Stimulated activated CD4-positive, alpha-beta T cell treated with anti-CD3 and anti-CD28 coated beads, Interleukin-2, amount 100 ng/mL, for 24 hours (primary cell): ENCODE measurements at regions not wholly inside any gene's neighbourhood (a gene's known extent, or its start where the extent isn't known, plus 50 kb on each side); places are given as distances from the start of the nearest gene placed in this dataset.

Source experiments
- DNase-seq, 2 donors: peaks; one replicate each; pipeline ENCODE4 v3.0.0-alpha.2; 2020

DNA sequence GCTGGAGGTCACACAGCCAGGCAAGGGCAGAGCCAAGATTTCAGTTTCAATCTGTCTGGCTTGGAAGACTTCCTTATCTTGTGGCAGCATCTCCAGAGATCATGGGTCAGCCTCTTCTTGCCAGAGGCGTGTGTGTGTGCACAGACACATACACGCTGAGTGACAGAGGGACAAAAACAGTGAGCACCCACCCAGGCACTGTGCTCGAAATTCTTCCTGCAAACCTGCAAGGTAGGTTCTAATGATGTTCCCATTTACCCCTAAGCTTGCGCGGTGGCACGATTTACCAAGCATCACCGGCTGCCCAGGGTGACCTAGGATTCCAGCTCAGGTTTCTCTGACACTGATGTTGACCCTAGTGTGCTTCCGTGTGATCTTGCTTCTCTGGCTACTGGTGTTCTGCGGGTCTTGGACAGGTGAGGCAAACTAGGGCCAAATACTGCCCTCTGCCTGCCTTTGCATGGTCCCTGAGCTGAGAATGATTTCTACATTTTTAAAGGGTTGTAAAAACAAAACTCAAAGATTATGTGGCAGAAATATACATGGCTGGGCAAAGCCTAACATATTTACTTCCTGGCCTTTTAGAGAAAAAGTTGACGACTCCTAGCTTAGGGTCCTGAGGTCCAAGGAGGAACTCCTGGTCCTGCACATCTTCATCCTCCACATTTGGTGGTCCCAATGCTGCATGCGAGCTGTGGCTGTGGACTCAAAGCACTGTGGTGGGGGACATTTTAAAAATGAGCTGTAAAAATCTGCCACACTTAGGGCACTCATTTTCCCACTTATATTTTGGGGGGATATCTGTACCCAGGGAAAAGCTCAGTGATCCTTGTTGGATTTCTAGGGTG lies 268.5 kb downstream of the RPS24 start:
- peak in 1 of 2 donors; percentile 16 for DNase-seq

- DNase-seq: no peak
These were observed 269.0 kb downstream of the RPS24 start for GRCh38 chr10:78302739-78302988.

- DNase-seq: peak; percentile 96 to 97
These were observed 269.6 kb downstream of the RPS24 start for GRCh38 chr10:78302989-78303854.

DNA sequence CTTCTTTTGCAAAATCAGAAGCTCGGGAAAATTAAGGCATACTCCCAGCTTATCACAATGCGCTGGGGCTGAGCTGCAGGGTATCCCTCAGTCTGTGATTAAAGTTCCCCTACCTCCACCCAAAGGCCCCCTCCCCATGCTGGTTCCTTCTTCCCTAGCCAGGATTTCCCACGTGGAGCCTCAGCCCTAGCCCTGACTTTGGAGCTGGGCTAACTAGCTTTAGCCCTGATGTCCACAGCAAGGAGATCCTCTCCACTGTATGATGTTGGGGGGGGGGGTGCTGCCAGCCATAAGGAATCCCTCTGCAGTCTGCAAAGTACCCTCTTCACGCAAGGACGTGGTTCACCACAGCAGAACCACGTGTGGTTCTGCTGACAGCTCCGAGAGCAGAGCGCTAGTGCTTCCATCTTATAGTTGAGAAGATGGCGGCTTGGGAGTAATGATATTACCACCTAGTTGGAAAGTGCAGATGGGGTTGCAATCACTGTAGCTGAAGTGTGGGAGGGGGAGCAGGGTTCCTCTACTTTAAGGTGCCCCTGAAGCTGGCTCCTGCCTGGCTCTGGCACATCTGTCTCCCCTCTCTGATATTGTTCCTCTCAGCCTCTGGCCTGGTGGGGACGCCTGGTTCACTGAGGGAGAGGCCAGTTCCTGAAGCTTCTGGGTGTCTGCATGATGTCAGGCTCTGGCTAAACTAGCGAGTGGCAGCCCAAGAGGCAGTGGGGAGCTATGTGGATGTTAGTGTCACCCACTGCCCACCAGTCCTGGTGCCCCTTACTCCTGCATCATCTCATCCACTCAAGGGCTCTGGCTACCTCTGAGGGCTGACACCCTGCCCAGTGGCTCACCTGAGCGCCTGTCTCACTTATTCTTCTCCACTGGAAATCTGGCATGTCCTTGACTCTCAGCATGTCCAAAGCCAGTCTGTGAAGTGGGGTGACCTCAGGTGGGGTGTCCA lies 270.7 kb downstream of the RPS24 start:
- DNase-seq: peak in 1 of 2 donors; percentile 17

GRCh38 chr10:78305311-78305710 lies 271.6 kb downstream of the RPS24 start:
- peak in 1 of 2 donors; percentile 15 for DNase-seq

GRCh38 chr10:78306358-78306757 lies 272.7 kb downstream of the RPS24 start:
- DNase-seq: no peak

DNA sequence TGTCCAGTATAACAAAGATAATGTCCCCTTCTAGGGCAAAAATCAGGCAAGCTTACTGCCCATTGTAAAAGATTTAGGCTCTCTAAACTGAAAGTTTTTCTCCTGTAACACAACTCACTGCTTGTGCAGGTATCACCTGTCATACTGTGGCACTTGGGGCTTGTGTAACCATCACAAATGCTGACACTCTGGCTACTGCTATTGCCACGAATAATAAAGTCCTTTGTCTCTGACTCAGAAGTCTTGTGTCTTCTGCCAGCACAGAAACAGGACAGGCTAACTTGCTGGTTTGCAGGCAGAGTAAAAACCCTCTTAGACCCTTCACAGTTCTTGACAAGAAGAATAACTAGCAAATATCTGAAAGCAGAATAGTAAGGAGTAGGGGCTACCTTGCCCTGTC lies 273.9 kb downstream of the RPS24 start:
- no peak for DNase-seq

GRCh38 chr10:78309536-78310237 lies 276.0 kb downstream of the RPS24 start:
- DNase-seq: peak in 1 of 2 donors; percentile 13

- peak in 1 of 2 donors; percentile 11 for DNase-seq
These were observed 276.9 kb downstream of the RPS24 start for GRCh38 chr10:78310481-78311080.

DNA sequence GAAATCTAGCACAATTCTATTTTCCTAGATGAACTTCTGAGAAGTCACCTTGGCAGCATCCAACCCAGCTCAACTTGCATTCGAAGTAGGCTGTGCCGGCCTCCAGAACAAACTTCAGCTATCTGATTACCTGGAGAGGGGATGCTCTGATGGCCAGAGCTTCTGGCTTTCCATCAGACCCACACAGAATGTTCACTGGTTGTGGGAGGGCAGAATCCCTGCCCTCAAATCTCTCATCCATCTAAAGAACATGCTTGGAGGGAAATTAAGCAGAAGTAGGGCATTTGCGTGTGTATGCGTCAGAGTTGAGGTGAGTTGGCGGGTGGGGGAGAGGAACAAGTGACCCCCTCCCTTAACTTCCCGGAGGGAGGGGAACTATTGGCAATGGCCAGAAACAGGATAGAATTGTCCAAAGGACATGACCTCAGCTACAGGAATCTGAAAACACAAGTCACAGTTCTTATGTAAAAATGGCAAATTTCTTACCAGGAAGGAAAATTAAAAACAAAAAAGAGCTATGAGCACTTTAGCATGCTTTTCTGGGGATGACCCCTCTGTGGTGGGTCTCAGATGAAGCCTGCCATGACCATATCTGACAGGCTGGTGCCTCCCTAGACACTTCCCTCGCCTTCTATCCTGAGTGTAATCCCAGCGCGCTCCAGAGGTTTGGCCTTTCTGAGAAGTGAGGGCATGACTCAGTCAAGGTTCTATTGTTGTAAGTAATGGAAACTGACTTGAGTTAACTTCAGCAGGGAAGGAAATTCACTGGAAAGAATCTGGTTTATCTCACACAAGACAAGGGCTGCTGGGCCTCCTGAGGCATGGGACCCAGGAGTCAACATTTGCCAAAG lies 278.8 kb downstream of the RPS24 start:
- DNase-seq: no peak

DNA sequence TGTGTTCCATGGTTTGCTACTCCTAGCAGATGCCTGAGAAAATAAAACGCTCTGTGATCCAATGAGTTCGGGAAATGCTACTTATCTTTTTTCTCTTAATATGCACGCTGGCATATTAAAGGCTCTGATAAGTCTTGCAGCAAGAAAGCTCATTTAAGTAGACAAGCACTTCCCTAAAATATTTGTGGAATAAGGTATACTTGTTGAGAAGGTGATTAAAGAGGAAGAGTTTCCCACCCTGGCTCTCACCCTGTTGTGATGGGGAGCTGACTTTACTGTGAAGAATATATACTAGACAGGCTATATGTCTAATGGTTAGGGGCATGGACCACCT lies 279.4 kb downstream of the RPS24 start:
- DNase-seq: no peak

- DNase-seq: peak in 1 of 2 donors; percentile 9
These were observed 280.0 kb downstream of the RPS24 start for GRCh38 chr10:78313636-78314035.

GRCh38 chr10:78314651-78315050 lies 281.0 kb downstream of the RPS24 start:
- no peak for DNase-seq

DNA sequence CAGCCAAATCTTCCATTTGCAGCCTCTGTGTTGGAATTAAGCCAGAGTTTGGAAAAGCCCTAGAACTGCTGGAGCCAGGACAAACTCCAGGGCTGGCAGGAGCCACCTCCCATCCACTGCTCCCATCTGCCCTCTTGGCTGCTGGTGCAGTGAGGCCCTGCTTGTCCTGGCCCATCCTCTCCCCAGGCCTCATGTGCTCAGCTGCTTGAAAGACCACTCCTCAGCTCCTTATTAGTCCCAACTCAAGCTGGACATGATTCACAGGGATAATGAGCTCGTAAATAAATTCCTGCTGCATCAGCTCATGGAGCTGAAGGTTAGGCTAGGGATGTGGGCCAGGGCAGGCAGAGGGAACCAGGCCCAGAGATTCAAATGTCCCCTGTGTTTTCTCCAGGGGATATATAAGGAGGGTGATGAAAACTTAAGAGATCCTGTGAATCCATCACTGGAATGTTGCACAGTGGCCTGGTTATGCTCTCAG lies 282.8 kb downstream of the RPS24 start:
- DNase-seq: no peak

- no peak for DNase-seq
These were observed 284.6 kb downstream of the RPS24 start for GRCh38 chr10:78318305-78318704.

GRCh38 chr10:78319371-78319770 lies 285.7 kb downstream of the RPS24 start:
- peak in 1 of 2 donors; percentile 12 for DNase-seq

DNA sequence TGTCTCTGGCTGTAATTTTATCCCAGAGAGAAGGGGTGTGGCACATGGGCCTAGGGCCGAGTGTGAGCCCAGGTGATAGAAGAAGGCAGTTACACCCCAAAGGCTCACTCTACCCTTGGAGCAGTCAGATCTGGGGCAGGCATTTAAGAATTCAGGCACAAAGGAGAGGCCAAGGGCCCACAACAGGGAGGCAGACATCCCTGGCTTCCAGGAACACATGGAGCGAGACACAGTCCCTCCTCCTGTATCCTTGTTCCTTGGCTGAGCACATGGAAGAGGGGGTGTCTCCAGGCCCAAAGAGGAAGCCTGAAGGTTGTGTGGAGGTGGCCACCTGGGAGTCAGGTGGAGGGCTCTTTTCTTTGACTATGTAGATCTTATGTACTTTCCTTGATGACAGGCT lies 286.2 kb downstream of the RPS24 start:
- DNase-seq: no peak

DNA sequence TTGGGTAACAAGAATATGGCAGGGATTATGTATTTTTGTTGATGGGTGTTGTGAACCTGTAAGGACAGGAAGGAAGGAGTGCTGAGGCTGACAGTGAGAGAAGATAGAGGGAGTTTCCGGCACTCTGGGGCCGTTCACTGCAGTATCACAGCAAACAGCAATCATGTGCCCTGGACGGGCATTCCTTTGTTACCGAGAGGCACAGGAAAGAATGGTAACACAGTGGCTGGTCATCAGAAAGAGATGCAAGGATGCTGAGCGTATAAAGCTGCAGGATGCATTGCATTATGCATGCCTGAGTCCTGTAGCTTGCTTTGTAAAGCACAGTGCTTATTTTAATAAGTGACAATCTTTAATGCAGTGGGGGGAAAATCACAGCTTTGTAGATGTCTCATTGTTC lies 286.8 kb downstream of the RPS24 start:
- DNase-seq: peak in 1 of 2 donors; percentile 15

- DNase-seq: peak in 1 of 2 donors; percentile 12
These were observed 287.3 kb downstream of the RPS24 start for GRCh38 chr10:78321000-78321399.

DNA sequence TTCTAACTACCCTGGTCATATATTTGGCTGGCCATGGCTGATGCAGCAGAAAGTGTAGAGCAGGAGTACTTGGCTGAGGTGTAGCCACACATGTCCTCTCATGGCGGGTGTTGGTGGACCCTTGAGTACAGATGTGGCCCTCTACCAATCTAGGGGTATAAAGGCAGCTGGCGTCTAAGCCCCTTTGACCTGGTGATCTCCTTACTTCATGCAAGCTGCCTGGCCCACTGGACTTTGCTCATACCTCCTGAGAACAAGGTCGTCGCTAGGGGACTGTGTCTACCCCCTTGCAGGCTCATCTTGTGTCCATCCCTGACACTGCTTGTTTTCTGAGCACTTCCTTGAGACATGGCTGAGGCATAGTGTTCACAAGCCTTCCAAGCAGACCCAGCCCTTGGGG lies 287.8 kb downstream of the RPS24 start:
- DNase-seq: no peak

DNA sequence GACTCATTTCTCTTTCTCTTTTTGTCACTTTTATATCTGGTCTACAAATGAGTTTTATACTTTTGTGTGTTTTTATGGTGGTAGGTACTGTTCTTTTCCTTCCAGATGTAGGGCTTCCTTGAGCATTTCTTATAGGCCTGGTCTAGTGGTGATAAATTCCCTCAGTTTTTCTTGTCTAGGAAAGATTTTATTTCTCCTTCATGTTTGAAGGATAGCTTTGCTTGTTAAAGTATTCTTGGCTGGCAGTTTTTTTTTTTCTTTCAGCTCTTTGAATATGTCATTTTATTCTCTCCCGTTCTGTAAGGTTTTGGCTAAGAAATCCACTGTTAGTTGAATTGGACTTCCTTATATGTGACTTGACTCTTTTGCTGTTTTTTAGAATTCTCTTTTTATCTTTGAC lies 292.7 kb downstream of the RPS24 start:
- DNase-seq: no peak
